Activated CD8-positive, alpha-beta memory T cell treated with anti-CD3 and anti-CD28 coated beads for 24 hours (primary cell): ENCODE measurements at regions not wholly inside any gene's neighbourhood (a gene's known extent, or its start where the extent isn't known, plus 50 kb on each side); places are given as distances from the start of the nearest gene placed in this dataset.
"Not testable (repeated sequence)": the region's sequence is repeated elsewhere in the genome, so short reads cannot be mapped to it uniquely, and the experiment has no call there.

Experiments used
- DNase-seq: peaks from one replicate; pipeline ENCODE4 v3.0.0-alpha.2; 2020

DNA sequence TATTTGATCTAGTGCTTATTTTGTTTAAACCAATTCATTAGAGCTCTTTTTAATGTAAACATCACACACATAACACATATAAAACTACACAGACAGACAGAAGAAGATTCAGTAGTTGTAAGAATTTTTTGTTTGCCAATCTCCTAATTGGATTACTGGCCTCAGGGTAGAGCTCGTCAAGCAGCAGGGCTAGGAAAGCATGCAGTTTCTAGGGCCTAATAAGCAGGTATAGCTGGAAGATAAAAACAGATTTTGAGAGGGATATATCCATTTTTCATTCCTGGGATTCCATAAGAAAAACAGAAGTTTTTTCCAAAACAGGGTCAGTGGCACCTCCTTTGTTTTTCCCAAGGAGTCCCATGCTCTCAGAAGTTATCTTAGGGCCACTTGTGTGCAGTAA is 265.2 kb upstream of the SGO1 start:
- no peak for DNase-seq

GRCh38 chr3:20450611-20451010 is 264.6 kb upstream of the SGO1 start:
- DNase-seq = no peak

- DNase-seq = no peak
Observed at GRCh38 chr3:20442846-20443245, 256.8 kb upstream of the SGO1 start.

- not testable (repeated sequence) for DNase-seq
Observed at GRCh38 chr3:20427268-20427667, 241.3 kb upstream of the SGO1 start.

GRCh38 chr3:20425138-20425537 is 239.1 kb upstream of the SGO1 start:
- no peak for DNase-seq

GRCh38 chr3:20424086-20424485 is 238.1 kb upstream of the SGO1 start:
- no peak for DNase-seq

GRCh38 chr3:20422391-20422790 is 236.4 kb upstream of the SGO1 start:
- no peak for DNase-seq

- no peak for DNase-seq
Observed at GRCh38 chr3:20417388-20418108, 231.5 kb upstream of the SGO1 start.

DNA sequence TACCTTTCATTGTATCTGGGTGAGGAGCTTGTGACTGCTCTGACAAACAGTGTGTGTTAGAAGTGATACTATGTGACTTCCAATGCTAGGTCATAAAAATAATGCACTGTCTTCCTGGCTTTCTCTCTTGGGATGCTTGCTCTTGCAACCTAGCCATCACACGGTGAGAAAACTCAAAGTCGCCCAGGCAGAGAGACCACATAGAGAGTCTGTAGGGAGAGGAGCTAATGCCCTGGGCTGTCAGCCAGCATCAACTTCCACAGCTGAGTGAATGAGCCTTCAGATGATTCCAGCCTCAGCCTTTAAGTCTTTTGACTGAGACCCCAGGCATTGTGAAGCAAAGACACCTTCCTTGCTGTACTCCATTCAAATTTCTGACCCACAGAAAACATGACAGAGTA is 220.6 kb upstream of the SGO1 start:
- no peak for DNase-seq

- no peak for DNase-seq
Observed at GRCh38 chr3:20405744-20406143, 219.7 kb upstream of the SGO1 start.

- no peak for DNase-seq
Observed at GRCh38 chr3:20405231-20405630, 219.2 kb upstream of the SGO1 start.

GRCh38 chr3:20404741-20405100 is 218.7 kb upstream of the SGO1 start:
- DNase-seq = no peak

- no peak for DNase-seq
Observed at GRCh38 chr3:20403986-20404740, 218.2 kb upstream of the SGO1 start.

GRCh38 chr3:20401253-20401652 is 215.2 kb upstream of the SGO1 start:
- DNase-seq = no peak

DNA sequence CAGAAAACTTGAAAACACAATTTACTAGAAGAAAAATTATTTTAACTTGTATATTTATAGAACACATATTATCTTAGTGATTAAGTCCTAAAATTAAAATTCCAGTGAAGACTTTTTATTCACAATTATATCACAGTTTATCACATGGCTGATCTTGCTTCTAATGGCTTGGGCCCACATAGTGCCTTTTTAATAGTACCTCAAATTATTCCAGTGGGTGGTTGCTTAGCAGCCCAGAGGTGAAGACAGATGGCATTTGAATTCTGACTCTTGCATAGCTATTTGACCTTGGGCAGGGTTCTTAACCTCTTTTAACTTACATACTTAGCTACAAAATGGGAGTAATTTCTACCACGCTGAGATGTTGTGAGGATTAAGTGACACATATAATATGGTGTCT is 214.7 kb upstream of the SGO1 start:
- DNase-seq = no peak

DNA sequence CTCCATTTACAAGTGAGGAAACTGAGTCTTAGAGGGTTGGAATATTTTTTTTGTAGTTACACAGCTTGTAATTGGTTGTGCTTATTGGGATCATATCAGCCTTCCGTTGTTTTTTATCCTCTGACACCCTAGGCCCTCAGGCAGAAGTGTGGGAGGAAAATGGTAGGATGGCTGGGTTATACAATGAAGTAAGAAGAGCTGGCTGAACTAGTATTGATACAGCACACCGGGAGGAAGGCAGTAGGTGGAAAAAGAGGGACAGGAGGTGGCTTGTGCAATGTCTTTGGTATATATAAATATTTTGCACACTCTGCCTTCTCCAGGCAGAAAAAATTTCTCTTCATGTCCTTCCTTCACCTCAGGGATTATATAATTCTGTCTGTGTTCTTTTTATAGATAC is 214.3 kb upstream of the SGO1 start:
- no peak for DNase-seq

- no peak for DNase-seq
Observed at GRCh38 chr3:20396335-20396734, 210.3 kb upstream of the SGO1 start.

GRCh38 chr3:20395692-20396091 is 209.7 kb upstream of the SGO1 start:
- DNase-seq = no peak

GRCh38 chr3:20394243-20394642 is 208.2 kb upstream of the SGO1 start:
- DNase-seq = no peak

DNA sequence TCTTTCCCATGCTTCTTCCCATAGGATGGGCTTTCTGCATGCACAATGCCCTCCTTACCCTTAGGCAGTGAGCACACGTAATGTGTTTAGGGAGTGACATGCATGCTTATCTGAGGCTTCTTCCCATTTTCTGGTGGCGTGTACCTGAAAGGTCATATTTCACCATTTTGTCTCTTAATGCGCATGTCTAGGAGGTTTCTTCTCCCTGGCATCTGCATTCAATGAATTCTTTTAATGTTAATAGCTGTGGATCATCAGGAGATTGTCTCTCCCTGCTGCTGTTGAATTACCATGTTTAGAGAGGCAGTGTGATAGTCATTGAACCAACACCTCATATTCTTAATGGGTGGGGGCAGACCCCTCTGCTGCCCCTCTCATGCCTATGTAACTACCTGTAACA is 205.6 kb upstream of the SGO1 start:
- no peak for DNase-seq

DNA sequence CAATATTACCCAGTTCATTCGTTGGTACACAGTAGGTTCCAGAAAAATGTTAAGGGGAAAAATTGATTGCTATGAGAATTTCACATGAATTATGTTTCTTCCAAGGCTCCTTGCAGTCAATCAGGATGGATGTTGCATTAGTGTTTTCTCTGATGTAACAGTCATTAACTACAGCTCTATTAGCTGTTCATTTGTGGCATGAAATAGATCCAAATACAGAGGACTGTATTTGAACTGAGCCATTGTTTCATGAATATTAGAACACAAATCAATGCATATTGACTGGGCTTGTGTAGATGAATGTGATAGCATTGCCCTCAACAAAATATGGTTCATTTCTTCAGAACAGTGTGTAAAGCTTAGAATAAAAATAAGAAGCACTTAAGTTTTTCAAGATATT is 203.0 kb upstream of the SGO1 start:
- DNase-seq = no peak

GRCh38 chr3:20380295-20380694 is 194.3 kb upstream of the SGO1 start:
- no peak for DNase-seq

GRCh38 chr3:20378315-20378714 is 192.3 kb upstream of the SGO1 start:
- DNase-seq = no peak

GRCh38 chr3:20376665-20377217 is 190.7 kb upstream of the SGO1 start:
- DNase-seq = no peak

DNA sequence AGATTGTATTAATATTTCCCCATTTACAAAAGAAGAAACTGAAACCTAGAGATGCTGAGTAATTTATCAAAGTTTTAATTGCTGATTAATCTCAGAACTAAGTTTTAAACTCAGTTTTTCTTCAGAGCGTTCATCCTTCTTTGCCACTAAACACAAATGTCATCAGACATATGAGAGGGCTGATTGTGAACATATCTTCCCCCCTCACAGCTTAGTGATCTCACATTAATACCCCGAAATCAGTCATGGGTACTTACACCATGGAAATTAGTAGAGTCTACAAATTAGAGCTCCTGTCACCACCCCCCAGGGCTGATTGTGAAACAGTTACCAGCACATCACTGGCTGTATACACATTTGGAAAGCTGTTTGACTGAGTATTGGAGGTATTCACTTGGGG is 189.3 kb upstream of the SGO1 start:
- DNase-seq = no peak
